Amniotic stem cell (primary cell): ENCODE measurements at regions not wholly inside any gene's neighbourhood (a gene's known extent, or its start where the extent isn't known, plus 50 kb on each side); places are given as distances from the start of the nearest gene placed in this dataset.
A peak's percentile ranks its signal among the peaks of the same experiment; 100 is the strongest.
"Not testable (repeated sequence)": the region's sequence is repeated elsewhere in the genome, so short reads cannot be mapped to it uniquely, and the experiment has no call there.

ENCODE experiments used
- DNase-seq: peaks from one replicate; lab custom pipeline; 2025; lab: John Stamatoyannopoulos, UW

DNA sequence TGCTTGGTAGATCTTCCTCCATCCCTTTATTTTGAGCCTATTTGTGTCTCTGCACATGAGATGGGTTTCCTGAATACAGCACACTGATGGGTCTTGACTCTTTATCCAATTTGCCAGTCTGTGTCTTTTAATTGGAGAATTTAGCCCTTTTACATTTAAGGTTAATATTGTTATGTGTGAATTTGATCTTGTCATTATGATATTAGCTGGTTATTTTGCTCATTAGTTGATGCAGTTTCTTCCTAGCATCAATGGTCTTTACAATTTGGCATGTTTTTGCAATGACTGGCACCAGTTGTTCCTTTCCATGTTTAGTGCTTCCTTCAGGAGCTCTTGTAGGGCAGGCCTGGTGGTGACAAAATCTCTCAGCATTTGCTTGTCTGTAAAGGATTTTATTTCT, 72.4 kb downstream of the HNRNPD start:
- DNase-seq: not testable (repeated sequence)

DNA sequence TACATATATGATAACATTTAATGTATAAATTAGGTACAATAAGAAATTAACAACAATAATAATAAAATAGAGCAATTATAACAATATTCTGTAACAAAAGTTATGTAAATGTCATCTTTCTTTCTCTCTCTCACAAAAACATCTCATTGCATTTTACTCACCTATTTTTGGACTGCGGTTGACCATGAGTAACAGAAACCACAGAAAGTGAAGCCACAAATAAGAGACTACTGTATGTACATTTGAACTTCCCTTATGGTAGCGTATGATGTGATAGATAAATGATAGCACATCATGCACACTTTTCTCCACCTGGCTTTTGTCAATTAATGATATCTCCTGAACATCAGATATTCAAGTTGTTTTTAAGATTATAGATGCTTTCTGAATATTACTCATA, 80.5 kb downstream of the HNRNPD start:
- no peak for DNase-seq

DNA sequence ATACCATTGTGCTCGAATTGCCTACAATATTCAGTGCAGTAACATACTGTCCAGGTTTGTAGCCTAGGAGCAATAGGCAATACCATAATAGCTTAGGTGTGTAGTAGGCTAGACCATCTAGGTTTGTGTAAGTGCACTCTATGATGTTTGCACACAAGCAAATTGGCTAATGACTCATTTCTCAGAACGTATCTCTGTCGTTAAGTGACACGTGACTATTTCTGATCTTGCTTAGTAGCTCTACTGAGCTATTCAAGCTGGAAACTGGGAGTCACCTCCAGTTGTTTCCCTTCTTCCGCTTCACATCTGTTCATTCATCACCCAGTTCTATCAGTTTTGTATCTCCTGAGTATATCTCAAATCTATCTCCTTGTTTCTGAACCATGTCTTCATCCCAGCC, 86.1 kb downstream of the HNRNPD start:
- no peak for DNase-seq

DNA sequence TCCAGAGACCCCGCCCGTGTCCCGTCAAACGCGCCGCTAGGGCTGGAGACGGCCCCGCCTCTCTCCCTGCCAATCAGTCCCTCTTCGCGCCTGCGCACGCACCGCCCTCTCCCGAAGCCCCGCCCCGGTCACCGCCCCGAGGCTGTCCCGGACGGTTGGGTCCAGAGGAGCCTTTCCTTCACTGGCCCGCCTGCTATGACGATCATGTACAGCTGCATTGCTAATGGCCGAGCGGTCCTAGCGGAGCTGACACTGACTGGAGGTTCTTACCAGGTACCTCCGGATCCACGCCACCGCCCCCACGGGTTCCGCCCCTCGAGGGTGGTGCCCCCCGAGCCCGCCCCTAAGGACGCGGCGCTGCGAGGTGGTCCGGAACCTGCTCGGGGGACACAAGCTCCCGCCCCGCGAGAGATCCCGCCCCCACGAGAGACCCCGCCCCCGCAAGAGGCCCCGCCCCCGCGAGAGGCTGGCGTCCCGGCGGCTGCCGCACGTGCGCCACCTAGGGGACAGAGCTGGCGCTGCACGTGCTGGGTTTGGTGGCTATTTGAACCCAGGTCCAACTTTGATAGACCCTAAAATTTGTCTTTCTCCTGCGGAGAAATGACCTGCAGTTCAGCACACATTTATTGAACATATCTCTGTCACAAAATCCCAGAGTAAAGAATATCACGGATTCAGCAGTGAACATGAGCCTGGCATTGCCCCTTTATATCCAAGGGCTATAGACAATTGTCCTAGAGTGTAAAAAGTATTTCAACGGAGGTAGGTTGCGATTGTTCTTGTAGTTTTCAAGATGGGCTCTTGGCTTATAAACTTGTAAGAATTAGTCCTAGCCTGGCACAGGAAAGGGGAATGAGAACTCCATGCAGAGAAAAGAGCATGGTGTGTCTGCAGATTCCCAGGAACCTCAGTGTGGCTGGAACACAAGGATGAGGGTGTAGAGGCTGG, 88.7 kb downstream of the HNRNPD start:
- peak; percentile 95 for DNase-seq

DNA sequence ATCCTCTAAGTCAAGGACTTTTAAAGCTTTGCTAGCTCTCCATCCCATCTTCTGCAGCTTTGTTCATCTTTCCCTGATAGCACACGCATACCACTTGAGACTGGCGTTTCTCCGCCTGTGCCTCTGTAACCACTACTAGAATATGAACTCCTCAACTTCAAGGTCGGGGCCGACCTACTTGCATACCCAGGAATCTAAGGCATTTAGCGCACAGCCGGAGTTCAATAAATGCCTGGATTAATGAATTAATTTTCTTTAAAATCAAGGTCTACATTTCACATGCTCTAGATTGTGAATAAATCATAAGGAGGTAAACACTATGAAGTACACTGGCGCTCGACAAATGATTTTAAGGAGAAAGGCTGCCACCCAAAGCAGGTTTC, 89.3 kb downstream of the HNRNPD start:
- no peak for DNase-seq

DNA sequence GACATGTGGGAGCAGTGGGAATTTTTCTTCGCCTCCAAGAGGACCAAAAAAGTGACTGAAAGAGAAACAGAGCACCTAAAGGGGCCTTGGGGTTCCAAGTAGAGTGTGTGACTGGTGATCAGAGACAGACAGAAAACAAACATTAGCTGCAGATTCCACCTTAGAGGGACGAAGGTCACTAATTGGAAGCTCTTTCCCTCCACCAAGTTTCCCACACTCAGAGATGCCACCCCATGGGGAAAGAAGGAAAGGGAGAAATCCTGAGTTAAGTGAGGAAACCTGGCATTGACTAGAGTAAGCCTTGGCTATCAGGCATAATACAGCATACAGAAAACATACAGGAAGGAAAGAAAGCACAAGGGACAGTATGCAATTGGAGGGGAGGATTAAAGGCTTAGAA, 90.9 kb downstream of the HNRNPD start:
- no peak for DNase-seq

DNA sequence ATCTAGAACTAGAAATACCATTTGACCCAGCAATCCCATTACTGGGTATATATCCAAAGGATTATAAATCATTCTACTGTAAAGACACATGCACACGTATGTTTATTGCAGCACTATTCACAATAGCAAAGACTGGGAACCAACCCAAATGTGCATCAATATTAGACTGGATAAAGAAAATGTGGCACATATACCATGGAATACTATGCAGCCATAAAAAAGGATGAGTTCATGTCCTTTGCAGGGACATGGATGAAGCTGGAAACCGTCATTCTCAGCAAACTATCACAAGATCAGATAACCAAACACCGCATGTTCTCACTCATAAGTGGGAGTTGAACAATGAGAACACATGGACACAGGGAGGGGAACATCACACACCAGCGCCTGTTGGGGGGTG, 94.2 kb downstream of the HNRNPD start:
- DNase-seq: not testable (repeated sequence)

DNA sequence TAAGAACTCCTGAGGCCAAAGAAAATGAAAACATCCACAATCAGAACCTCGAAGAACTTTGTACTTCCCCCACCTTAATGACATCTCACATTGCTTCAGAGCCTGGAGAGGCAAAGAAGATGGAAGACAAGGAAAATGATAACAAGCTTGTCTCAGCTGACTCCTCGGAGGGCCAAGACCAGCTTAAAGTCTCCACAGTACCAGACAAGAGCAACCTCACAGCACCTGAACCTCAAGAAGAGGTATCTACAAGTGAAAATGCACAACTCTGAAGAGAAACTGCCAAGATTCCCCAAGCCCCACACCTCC, 97.5 kb downstream of the HNRNPD start:
- DNase-seq: no peak

DNA sequence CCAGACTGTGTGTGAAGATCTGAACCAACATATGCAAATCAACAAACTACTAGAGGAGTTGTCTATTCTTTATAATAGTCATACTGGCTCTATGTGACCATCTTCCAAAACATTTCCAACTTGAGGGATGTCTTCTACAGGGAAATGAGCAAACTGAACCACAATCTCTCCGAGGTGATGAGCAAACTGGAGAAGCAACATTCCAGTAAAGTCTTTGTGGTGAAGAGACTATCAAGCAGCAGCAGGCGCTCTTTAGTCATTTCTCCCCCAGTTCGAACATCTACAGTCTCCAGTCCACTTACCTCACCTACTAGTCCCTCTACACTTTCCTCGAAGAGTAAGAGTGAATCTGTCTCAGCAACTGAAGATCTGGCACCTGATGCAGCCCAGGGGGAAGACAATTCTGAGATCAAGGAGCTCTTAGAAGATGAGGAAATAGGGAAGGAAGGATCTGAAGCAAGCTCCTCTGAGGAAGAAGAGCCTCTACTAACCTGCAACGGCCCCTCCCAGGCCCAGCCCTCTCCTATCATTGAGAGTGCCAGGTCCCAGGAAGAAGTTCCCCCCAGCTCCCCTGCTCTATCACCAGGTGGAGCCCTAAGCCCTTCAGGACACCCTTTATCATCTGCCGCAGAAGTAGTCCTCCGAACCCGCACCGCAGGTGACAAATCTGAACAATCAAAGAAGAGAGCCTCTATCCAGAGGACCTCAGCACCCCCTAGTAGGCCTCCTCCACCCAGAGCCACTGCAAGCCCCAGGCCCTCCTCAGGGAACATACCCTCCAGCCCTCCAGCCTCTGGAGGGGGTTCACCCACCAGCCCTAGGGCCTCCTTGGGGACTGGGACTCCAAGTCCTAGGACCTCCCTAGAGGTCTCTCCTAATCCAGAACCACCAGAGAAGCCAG, 98.1 kb downstream of the HNRNPD start:
- DNase-seq: no peak

DNA sequence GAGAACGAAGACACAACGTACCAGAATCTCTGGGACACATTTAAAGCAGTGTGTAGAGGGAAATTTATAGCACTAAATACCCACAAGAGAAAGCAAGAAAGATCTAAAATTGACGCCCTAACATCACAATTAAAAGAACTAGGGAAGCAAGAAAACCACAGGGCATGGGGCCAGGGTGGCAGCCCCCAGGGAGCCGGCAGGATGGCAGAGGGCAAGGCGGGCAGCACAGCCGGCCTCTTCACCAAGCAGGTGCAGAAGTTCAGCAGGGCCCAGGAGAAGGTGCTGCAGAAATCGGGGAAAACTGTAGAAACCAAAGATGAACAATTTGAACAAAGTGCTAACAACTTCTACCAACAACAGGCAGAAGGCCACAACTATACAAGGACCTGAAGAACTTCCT, 99.1 kb downstream of the HNRNPD start:
- not testable (repeated sequence) for DNase-seq

DNA sequence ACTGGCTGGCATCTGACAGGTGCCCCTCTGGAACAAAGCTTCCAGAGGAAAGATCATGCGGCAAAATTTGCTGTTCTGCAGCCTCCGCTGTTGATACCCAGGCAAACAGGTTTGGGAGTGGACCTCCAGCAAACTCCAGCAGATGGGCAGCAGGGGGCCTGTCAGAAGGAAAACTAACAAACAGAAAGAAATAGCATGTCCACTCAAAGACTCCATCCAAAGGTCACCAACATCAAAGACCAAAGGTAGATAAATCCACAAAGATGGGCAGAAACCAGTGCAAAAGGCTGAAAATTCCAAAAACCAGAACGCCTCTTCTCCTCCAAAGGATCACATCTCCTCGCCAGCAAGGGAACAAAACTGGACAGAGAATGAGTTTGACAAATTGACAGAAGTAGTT, 101.3 kb downstream of the HNRNPD start:
- not testable (repeated sequence) for DNase-seq

DNA sequence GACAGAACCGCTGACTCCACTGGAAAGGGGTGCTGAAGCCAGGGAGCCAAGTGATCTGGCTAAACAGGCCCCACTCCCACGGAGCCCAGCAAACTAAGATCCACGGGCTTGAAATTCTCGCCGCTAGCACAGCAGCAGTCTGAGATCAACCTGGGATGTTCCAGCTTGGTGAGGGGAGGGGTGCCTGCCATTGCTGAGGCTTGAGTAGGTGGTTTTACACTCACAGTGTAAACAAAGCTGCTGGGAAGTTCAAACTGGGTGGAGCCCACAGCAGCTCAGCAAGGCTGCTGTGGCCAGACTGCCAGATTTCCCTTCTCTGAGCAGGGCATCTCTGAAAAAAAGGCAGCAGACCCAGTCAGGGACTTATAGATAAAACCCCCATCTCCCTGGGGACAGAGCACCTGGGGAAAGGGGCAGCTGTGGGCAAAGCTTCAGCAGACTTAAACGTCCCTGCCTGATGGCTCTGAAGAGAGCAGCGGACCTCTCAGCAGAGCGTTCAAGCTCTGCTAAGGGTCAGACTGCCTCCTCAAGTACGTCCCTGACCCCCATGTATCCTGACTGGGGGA, 101.8 kb downstream of the HNRNPD start:
- not testable (repeated sequence) for DNase-seq

DNA sequence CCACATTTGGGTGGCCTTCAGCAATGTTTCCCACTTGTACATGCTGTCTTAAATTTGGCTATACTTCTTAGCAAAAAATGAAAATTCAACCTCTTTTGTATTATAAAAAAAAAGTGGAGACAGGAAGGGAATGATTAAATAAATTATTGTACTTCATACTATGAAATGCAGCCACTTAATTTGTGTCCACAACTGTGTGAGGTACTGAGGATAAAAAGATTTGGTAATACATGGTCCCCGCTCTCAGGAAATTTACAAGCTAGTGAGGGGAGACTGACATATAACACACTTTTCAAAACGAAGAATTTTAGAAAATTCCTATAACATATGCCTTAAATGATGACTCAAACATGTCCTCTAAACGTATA, 105.0 kb downstream of the HNRNPD start:
- no peak for DNase-seq

DNA sequence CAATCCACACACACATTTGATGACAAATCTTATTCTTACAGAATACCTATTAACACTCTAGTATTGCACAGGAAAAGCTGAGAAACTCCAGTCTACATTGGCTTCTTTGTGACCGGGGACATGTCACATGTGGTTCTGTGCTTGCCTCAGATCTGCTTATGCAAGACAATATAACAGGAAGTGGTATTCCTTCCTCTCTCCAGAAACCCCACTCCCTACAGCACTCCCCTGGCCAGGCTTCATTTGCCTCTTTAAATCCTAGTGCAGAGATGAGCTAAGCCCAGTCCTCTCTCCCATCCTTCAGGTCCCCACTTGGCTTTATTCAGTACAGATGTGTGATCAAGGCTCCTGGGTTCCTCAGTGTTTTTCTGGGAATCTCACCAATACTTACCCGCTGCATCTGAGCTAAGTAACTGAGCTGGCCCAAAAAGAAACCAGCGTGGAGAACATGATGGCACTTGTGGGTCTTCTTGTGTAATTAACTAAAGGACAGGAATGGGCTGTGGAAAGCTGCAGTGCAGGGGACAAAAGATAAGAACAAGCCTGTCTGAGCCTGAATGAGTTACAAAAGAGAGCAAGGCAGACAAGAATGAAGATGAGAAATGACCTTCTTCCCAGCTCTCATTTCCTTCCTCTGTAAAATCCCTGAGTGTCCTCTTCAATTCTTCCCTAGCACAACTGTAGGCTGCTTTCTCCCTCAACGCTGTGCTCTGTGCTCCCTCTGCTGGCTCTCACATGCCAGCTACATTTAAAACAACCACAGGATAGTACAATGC, 105.6 kb downstream of the HNRNPD start:
- peak; percentile 38 for DNase-seq

DNA sequence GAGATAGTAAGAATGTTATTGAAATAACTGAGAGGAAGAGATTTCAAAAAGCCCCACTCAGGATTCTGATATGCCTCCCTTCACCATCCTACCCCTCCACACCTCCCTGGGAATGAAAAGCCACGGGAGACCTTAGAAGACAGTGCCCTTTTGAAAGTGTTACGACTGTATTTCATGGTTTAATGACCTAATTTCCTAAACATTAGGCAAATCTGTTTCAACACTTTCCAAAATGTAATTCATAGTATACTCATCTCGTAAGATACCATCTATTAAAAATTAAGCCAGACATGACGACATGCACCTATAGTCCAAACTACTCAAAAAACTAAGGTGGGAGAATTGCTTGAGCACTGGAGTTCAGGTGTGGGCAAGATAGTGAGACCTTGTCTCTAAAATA, 106.3 kb downstream of the HNRNPD start:
- DNase-seq: no peak

DNA sequence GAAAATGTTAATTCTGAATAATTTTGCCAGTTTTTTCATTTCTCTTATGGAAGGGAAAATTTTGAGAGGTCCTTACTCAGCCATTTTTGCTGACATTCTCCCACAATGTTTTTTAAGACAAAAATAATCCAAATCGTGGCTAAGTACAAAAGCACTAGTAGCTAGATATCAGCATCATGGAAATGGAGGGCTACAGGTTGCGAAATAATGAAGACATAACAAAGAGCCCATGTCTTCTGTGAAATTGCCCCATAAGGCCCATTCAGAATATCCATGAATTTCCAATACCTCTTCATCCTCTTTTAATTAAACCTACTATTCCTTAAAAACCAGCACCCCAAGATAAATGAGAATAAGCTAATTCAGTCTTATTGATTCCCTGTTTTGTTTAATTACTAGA, 107.4 kb downstream of the HNRNPD start:
- no peak for DNase-seq

DNA sequence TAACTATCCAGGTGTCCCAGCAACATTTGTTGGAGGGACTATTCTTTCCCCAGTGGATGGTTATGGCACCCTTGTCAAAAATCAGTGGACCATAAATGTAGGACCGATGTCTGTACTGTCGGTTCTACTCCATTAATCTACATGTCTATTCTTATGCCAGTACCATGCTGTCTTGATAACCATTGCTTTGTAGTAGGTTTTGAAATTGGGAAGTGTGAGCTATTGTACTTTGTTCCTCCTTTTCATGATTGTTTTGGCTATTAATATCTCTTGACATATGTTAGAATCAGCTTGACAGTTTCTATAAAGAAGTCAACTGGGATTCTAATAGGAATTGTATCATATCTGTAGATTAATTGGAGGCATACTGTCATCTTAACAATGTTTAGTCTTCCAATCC, 112.7 kb downstream of the HNRNPD start:
- DNase-seq: no peak

DNA sequence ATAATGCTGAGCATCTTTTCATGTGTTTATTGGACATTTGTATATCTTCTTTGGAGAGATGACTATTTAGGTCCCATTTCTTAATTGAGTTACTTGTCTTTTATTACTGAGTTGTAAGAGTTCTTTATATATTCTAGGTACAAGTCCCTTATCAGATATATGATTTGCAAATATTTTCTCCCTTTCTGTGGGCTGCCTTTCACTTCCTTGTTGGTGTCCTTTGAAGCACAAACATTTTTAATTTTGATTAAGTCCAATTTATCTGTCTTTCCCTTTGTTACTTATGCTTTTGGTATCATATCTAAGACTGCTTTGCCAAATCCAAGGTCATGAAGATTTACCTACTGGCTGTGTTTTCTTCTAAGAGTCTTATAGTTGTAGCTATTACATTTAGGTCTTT, 113.2 kb downstream of the HNRNPD start:
- no peak for DNase-seq

DNA sequence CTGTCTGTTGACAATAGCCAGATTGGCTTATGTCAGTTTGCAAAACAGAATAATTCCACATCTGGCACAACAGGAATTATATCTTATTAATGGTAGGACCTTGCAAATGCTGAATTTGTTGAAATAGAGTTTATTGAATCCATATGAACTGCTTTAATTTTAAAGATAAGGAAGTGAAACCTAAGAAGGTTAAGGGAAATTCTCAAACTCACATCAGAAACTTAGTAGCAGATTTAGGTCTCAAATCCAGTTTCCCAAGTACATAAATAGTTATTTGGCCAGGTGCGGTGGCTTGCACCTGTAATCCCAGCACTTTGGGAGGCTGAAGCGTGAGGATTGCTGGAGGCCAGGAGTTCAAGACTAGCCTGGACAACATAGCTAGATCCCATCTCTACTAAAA, 117.1 kb downstream of the HNRNPD start:
- no peak for DNase-seq

DNA sequence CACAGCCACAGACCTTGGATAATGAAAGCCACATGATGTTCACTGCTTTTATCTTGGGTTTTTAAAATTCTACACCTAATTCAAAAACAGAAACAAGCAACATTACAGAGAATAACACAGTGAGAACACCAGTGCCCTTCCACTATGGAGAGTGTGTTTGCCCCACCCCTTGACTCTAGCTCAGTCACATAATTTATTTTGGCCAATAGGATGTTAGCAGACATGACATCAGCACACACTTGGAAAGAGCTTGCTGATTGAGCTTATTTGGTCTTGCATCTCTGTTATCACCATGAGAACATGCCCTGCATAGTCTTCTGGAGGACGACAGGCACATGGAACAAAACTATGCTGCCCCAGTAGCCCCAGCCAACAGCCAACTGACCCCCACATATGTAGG, 118.1 kb downstream of the HNRNPD start:
- no peak for DNase-seq

DNA sequence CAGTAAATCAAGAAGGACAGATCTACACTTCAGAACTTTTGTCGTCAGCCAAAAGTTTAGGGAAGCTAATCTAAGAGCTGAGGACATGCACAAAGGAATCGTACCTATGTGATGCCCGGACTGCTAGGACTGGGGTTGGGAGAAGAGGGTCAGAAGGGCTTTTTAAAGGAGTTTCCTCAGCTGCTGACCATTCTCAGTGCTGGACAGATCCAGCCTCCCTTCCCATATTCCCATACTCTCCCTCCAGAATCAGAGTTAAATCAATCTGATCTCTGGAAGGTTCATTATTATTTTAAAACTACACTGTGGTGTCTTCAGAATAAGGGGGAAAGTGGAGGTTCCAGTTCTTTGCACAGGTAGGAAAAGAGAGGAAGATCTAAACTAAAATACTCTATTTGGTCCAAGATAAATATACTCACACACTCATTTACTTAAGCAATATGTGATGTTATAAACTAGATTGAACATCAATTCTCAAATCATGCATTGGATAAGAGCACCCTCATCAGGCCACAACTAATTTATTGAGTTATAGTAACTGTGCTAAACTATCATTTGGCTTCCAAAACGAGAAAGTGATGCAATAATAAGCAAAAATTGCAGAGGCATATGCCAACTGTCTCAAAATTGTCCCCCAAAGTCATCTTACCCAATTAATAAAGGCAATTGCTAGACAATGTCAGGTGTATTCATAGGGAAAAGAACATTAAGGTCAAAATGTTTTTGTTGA, 124.7 kb downstream of the HNRNPD start:
- DNase-seq: no peak
